Endodermal cell (in vitro differentiated cells): ENCODE measurements at regions not wholly inside any gene's neighbourhood (a gene's known extent, or its start where the extent isn't known, plus 50 kb on each side); places are given as distances from the start of the nearest gene placed in this dataset.
A peak's percentile ranks its signal among the peaks of the same experiment; 100 is the strongest.

Experiments
- DNase-seq: peaks from one replicate; pipeline ENCODE4 v3.0.0-alpha.2; 2017
- H3K27ac ChIP-seq: 2 replicates; pipeline ENCODE4 v1.5.1; 2013; ENCODE audit warnings: mild to moderate bottlenecking, low read depth, low read length, moderate library complexity
- H3K27me3 ChIP-seq: 2 replicates; pipeline ENCODE4 v1.6.1; 2013; ENCODE audit warnings: mild to moderate bottlenecking, low read length, moderate library complexity; ENCODE audit not compliant: insufficient read depth, control insufficient read depth, poor library complexity, severe bottlenecking
- H3K36me3 ChIP-seq: 2 replicates; pipeline ENCODE4 v1.7.0; 2013; ENCODE audit warnings: mild to moderate bottlenecking, low read length, moderate library complexity; ENCODE audit not compliant: control insufficient read depth, insufficient read depth
- H3K4me1 ChIP-seq: one replicate; pipeline ENCODE4 v1.7.0; 2013; ENCODE audit warnings: low read length; ENCODE audit not compliant: control insufficient read depth, insufficient read depth
- H3K4me3 ChIP-seq: 2 replicates; pipeline ENCODE4 v1.5.1; 2013; ENCODE audit warnings: mild to moderate bottlenecking, low read length, moderate library complexity
- H3K9ac ChIP-seq: 2 replicates; pipeline ENCODE4 v1.6.1; 2013; ENCODE audit warnings: mild to moderate bottlenecking, low read length, moderate library complexity; ENCODE audit not compliant: poor library complexity, severe bottlenecking; ENCODE audit errors: extremely low read depth
- H3K9me3 ChIP-seq: 2 replicates; pipeline ENCODE4 v1.6.1; 2013; ENCODE audit warnings: mild to moderate bottlenecking, low read length, moderate library complexity; ENCODE audit not compliant: control insufficient read depth
- H3K27ac Mint-ChIP-seq: 2 replicates; pipeline ENCODE4 v1.8.0; 2020; ENCODE audit warnings: mixed read lengths
- H3K27me3 Mint-ChIP-seq: 2 replicates; pipeline ENCODE4 v1.8.0; 2021; ENCODE audit warnings: mild to moderate bottlenecking, mixed read lengths; ENCODE audit not compliant: insufficient read depth
- H3K36me3 Mint-ChIP-seq: 2 replicates; pipeline ENCODE4 v1.8.0; 2020; ENCODE audit warnings: low read depth, mixed read lengths
- H3K4me1 Mint-ChIP-seq: 2 replicates; pipeline ENCODE4 v1.8.0; 2020; ENCODE audit warnings: mixed read lengths
- H3K4me3 Mint-ChIP-seq: 2 replicates; pipeline ENCODE4 v1.8.0; 2020; ENCODE audit warnings: mild to moderate bottlenecking, moderate library complexity, mixed read lengths
- H3K9me3 Mint-ChIP-seq: 2 replicates; pipeline ENCODE4 v1.8.0; 2020; ENCODE audit warnings: mild to moderate bottlenecking, mixed read lengths
- WGBS, 2 experiments: methylation state at CpG; one replicate each; pipeline versions ENCODE4 v1.1.5 to v1.1.7; 2013; ENCODE audit warnings: missing lambda C conversion rate in 2 of 2, mixed read lengths in 1 of 2; ENCODE audit not compliant: insufficient coverage in 1 of 2, insufficient read length in 1 of 2; 5-methylcytosine and 5-hydroxymethylcytosine counted together
- TF ChIP-seq, protein P1 (sequence below): fragments of 200-600 bp; sonication (generic); conservative IDR thresholded peaks from 2 replicates; pipeline ENCODE4 v1.5.0; 2021; ENCODE audit warnings: antibody characterized with exemption, mild to moderate bottlenecking

- TF ChIP-seq, protein P1, sequence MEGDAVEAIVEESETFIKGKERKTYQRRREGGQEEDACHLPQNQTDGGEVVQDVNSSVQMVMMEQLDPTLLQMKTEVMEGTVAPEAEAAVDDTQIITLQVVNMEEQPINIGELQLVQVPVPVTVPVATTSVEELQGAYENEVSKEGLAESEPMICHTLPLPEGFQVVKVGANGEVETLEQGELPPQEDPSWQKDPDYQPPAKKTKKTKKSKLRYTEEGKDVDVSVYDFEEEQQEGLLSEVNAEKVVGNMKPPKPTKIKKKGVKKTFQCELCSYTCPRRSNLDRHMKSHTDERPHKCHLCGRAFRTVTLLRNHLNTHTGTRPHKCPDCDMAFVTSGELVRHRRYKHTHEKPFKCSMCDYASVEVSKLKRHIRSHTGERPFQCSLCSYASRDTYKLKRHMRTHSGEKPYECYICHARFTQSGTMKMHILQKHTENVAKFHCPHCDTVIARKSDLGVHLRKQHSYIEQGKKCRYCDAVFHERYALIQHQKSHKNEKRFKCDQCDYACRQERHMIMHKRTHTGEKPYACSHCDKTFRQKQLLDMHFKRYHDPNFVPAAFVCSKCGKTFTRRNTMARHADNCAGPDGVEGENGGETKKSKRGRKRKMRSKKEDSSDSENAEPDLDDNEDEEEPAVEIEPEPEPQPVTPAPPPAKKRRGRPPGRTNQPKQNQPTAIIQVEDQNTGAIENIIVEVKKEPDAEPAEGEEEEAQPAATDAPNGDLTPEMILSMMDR: no peak
- peaks cover 5% of the 10 kb centered on the region for H3K9me3 Mint-ChIP-seq
- H3K4me3 ChIP-seq: no peak overlapping the region
- H3K27ac ChIP-seq: no peak overlapping the region
- H3K27me3 ChIP-seq: no peaks in the 10 kb centered on the region
- no peaks in the 10 kb centered on the region for H3K36me3 Mint-ChIP-seq
- no peak overlapping the region for H3K9ac ChIP-seq
- H3K36me3 ChIP-seq: no peaks in the 10 kb centered on the region
- peaks cover 3% of the 10 kb centered on the region for H3K4me1 Mint-ChIP-seq
- peaks cover 3% of the 10 kb centered on the region for H3K27me3 Mint-ChIP-seq
- no peaks in the 10 kb centered on the region for H3K4me1 ChIP-seq
- DNase-seq: no peak
- no peak overlapping the region for H3K27ac Mint-ChIP-seq
- WGBS, 2 experiments: 60 to 90% methylated on average over 1 to 3 of the region's 3 CpGs
- H3K4me3 Mint-ChIP-seq: no peak overlapping the region
- no peaks in the 10 kb centered on the region for H3K9me3 ChIP-seq
Measured at GRCh38 chr9:117616431-117616831, 87.8 kb upstream of the TLR4 start.

GRCh38 chr9:117612317-117612716 is 91.9 kb upstream of the TLR4 start:
- Histone ChIP-seq H3K27me3 (no peaks in the 10 kb centered on the region), H3K27ac (peak overlapping the region; percentile 7), H3K4me1 (no peaks in the 10 kb centered on the region), H3K9me3 (no peaks in the 10 kb centered on the region), H3K36me3 (no peaks in the 10 kb centered on the region), H3K4me3 (no peak overlapping the region), H3K9ac (no peak overlapping the region)
- Mint-ChIP-seq H3K4me1 (peaks cover 3% of the 10 kb centered on the region), H3K9me3 (peaks cover 4% of the 10 kb centered on the region), H3K27me3 (no peaks in the 10 kb centered on the region), H3K27ac (no peak overlapping the region), H3K4me3 (no peak overlapping the region), H3K36me3 (no peaks in the 10 kb centered on the region)
- TF ChIP-seq, protein P1: no peak
- DNase-seq: no peak
- WGBS, 2 experiments: 67 to 81% methylated on average over 1 of the region's 1 CpG

DNA sequence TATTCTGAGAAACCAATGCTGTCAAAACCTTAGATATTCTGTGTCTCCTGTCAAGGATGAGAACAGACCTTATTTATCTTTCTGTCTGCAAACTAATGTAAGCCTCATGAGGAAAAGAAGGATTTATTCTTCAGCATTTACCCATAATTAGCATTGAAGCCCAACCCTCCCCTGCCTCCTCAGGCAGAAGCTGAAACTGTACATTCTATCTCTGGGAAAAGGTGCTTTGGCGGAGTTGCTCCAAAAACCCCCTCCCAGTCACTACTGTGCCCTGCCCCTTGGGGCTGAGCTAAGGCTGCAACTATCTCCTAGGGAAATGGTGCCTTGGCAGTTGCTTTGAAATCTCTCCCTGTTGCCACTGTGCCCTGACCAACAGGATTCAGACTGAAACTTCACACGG is 106.2 kb upstream of the TLR4 start:
- DNase-seq: no peak
- TF ChIP-seq, protein P1: no peak
- H3K4me3 ChIP-seq: no peak overlapping the region
- no peaks in the 10 kb centered on the region for H3K27me3 ChIP-seq
- H3K9me3 ChIP-seq: no peaks in the 10 kb centered on the region
- Mint-ChIP-seq H3K4me1 (peaks cover 4% of the 10 kb centered on the region), H3K27me3 (no peaks in the 10 kb centered on the region), H3K4me3 (no peak overlapping the region), H3K36me3 (no peaks in the 10 kb centered on the region), H3K27ac (no peak overlapping the region), H3K9me3 (peaks cover 5% of the 10 kb centered on the region)
- H3K4me1 ChIP-seq: no peaks in the 10 kb centered on the region
- H3K36me3 ChIP-seq: no peaks in the 10 kb centered on the region
- 85 to 100% methylated on average over 1 to 2 of the region's 2 CpGs for WGBS, 2 experiments
- H3K9ac ChIP-seq: no peak overlapping the region
- H3K27ac ChIP-seq: no peak overlapping the region
